Urinary bladder (tissue), 3 donors: ENCODE measurements at regions not wholly inside any gene's neighbourhood (a gene's known extent, or its start where the extent isn't known, plus 50 kb on each side); places are given as distances from the start of the nearest gene placed in this dataset.

ENCODE experiments used
- DNase-seq: peaks from one replicate; pipeline ENCODE4 v3.0.0-alpha.2; 2015; ENCODE audit errors: extremely low spot score
- H3K27ac ChIP-seq: one replicate; pipeline ENCODE4 v1.5.1; 2013; ENCODE audit warnings: low read depth, mild to moderate bottlenecking, moderate library complexity
- H3K36me3 ChIP-seq: one replicate; pipeline ENCODE4 v1.6.1; 2013; ENCODE audit warnings: mild to moderate bottlenecking, moderate library complexity; ENCODE audit not compliant: insufficient read depth
- H3K4me1 ChIP-seq: one replicate; pipeline ENCODE4 v1.6.1; 2013; ENCODE audit warnings: mild to moderate bottlenecking, moderate library complexity; ENCODE audit not compliant: insufficient read depth
- H3K4me3 ChIP-seq: one replicate; pipeline ENCODE4 v1.5.1; 2013; ENCODE audit warnings: low read depth, low read length
- WGBS: extraction: QIAGEN DNeasy Blood & Tissue Kit; methylation state at CpG from one replicate; pipeline ENCODE4 v1.1.7; 2013; 5-methylcytosine and 5-hydroxymethylcytosine counted together
- donor health status: healthy with polysubstance abuse.
- donor health status: healthy.

DNA sequence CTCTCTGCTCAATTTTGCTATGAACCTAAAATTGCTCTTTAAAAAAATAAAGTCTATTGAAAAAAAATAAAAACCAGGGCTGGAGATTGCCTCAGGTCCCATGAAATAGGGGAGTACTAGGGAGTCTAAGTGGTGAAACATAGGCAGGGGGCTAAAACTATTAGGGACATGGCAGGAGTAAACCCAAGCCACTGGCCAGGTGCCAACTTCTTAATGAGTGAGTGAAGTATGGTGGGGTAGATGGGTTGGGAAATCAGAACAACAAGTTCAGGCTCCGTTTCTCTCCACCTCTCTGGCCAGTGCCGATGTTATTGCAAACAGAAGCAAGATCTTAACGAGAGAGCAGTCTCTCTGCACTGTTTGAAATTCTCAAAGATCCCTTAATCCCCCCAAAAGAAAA lies 322.4 kb upstream of the CDH5 start:
- DNase-seq: no peak
- WGBS: 49% methylated on average over 3 of the region's 3 CpGs
- Histone ChIP-seq H3K27ac (no peak overlapping the region), H3K4me1 (no peaks in the 10 kb centered on the region), H3K36me3 (no peaks in the 10 kb centered on the region), H3K4me3 (no peak overlapping the region)

DNA sequence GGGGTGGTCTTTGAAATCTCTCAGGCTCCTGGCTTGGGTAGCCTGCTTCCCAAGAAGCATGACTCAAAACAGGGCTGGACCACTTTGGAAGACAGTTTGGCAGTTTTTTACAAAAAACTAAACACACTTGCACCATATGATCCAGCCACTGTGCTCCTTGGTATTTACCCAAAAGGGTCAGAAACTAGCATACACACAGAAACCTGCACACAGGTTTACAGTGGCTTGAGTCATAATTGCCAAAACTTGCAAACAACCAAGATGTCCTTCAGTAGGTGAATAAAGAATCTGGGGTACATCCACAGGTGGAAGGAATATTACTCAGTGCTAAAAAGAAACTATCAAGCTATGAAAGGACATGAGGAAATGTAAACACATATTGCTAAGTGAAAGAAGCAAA lies 323.2 kb upstream of the CDH5 start:
- Histone ChIP-seq H3K4me1 (no peaks in the 10 kb centered on the region), H3K4me3 (no peak overlapping the region), H3K36me3 (no peaks in the 10 kb centered on the region), H3K27ac (no peak overlapping the region)
- DNase-seq: no peak

DNA sequence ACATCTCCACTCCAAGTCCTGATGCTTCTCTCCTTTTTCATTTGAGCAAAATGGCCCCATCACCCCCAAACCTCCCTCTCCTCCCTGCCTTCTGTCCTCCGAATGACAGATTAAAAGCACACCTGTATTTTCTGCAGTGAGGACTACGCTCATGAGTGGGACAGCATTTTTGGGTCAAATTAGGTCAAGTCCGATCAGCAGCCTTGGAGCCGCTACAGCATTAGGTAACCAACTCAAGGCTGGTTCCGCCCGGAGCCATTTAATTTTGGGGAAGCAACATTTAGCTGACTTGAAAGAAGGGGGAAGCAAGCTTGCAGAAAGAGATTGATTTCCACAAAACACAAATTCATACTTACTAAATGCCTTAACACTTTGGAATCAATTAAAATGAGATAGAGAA lies 324.1 kb upstream of the CDH5 start:
- H3K36me3 ChIP-seq: no peaks in the 10 kb centered on the region

DNA sequence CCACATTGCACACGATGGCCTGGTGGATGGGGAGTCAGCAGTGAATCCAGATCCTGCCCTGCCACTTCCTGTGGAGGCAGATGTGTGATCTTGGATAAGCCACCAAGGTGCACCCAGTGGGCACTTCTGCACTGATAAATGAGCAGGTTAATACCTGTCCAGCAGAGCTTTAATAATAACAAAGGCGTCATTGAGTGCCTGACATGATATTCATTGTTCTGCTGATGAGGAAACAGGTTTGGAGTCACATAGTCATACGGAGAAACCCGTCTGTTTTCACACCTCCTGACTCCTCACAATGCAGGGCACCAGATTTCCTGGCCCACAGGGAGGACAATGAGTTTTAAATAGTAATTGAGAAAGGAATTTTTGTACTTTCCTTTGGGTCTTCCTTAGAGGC lies 324.6 kb upstream of the CDH5 start:
- no peak for DNase-seq
- Histone ChIP-seq H3K27ac (no peak overlapping the region), H3K4me3 (no peak overlapping the region), H3K4me1 (no peaks in the 10 kb centered on the region), H3K36me3 (no peaks in the 10 kb centered on the region)
- 83% methylated on average over 4 of the region's 4 CpGs for WGBS

More for the DNA sequence above, 324.1 kb upstream of the CDH5 start:
- 90% methylated on average over 6 of the region's 6 CpGs for WGBS
- H3K4me1 ChIP-seq: no peaks in the 10 kb centered on the region
- H3K27ac ChIP-seq: no peak overlapping the region
- no peak overlapping the region for H3K4me3 ChIP-seq
- no peak for DNase-seq

DNA sequence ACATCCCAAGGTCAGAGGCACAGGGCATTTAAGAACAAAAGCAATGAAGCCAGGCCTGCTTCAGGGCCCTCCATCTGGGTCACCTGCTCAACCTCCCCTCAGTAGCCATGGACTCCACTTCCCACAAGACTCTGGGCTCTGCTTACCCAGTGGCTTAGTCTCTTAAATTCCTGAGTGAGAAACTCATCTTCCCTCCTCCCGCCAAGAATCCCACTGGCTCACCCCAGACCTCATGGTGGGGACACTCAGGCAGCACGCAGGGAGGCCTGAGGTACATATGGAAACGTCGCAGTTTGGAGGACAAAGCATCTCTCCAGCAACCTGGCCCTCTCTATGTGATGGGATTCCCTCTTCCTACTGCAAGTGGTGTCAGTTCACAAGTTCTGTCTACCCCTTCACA lies 326.7 kb upstream of the CDH5 start:
- no peak overlapping the region for H3K27ac ChIP-seq
- no peak overlapping the region for H3K4me3 ChIP-seq
- DNase-seq: no peak
- 85% methylated on average over 4 of the region's 4 CpGs for WGBS
- no peaks in the 10 kb centered on the region for H3K36me3 ChIP-seq
- no peaks in the 10 kb centered on the region for H3K4me1 ChIP-seq

DNA sequence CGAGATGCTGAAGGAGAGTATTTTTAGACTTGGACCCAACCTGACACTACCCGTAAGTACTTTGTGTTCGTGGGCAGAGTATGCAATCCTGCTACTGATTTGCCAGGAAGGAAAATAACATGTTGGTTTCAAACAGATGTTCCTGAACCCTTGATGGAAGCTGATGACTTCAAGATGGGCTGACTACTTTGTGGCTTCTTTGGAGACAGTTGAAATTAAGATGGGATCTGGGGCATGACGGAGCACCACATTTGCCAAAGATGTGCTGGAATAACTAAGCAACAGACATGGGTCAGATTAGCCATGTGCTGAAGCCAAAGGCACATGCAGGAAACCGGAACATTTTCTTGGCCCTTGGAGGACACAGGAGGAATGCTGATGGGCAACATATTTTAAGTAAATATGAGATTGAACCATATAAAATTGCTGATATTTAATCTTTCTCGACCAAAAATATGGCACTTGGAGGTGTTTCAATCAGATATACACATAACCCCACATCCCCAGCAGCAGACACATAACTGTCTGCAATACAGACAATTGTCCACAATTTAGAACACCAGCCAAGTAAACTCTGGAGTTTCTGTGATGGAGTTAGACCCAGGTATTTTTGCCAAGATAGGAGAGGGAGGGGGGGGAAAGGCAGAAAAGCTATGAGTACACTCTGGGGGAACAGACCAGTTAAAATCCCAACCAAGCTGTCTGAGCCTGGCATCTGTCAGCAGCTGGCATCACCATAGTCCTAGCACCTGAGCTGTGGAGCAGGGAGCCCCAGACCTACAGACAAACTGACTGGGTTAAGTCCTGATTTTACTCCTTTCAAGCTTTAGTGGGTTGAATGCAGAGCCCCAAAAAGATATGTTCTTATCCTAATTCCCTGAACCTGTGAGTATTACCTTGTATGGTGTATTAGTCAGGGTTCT lies 329.4 kb upstream of the CDH5 start:
- no peak overlapping the region for H3K27ac ChIP-seq
- H3K4me3 ChIP-seq: no peak overlapping the region
- 24% methylated on average over 6 of the region's 6 CpGs for WGBS
- H3K36me3 ChIP-seq: no peaks in the 10 kb centered on the region
- no peak for DNase-seq
- no peaks in the 10 kb centered on the region for H3K4me1 ChIP-seq

DNA sequence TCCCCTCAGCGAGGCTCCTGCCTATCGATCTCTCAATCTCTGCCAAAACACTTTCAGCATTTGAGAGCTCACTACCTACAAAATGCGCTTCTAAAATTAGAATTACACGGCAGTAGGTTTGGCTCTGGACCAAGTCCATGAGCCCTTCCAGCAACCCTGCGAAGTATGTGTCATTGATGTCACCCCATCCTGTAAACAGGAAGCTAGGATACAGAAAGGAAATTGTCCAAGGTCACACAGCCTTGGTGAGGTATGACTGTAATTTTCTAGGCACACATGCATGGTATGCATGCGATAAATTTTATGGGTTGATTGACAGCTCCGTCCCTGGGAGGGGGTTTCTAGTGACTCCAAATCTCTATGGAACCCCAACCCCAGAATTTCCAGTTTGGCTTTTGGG lies 330.3 kb upstream of the CDH5 start:
- Histone ChIP-seq H3K36me3 (no peaks in the 10 kb centered on the region), H3K4me1 (no peaks in the 10 kb centered on the region), H3K4me3 (no peak overlapping the region), H3K27ac (no peak overlapping the region)
- no peak for DNase-seq
- 60% methylated on average over 7 of the region's 7 CpGs for WGBS

GRCh38 chr16:66035096-66035495 lies 331.4 kb upstream of the CDH5 start:
- no peaks in the 10 kb centered on the region for H3K4me1 ChIP-seq
- no peak overlapping the region for H3K4me3 ChIP-seq
- no peaks in the 10 kb centered on the region for H3K36me3 ChIP-seq
- DNase-seq: no peak
- WGBS: 95% methylated on average over 3 of the region's 3 CpGs
- H3K27ac ChIP-seq: no peak overlapping the region

DNA sequence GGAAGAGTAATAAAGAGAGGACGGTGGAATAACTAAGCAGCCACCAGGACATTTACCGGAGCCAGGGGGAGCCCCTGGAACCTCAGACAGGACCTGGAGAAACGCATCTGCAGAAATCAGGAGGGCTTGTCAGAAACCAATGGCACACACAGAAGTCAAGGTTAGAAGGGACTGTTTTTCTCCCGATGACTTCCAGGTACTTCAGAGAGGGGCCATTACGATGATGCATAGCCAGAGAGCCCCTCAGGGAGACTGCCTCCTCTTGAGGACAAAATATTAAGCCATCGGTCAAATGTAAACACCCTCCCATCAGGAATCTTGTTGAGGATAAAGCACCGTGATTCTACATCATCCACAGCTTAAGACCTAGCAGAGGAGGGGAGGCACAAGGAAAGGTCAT lies 333.6 kb upstream of the CDH5 start:
- DNase-seq: no peak
- no peak overlapping the region for H3K27ac ChIP-seq
- 96% methylated on average over 7 of the region's 7 CpGs for WGBS
- H3K36me3 ChIP-seq: no peaks in the 10 kb centered on the region
- no peaks in the 10 kb centered on the region for H3K4me1 ChIP-seq
- no peak overlapping the region for H3K4me3 ChIP-seq

- DNase-seq: no peak
- WGBS: 88% methylated on average over 4 of the region's 4 CpGs
- no peaks in the 10 kb centered on the region for H3K4me1 ChIP-seq
- no peak overlapping the region for H3K27ac ChIP-seq
- H3K36me3 ChIP-seq: no peaks in the 10 kb centered on the region
- no peak overlapping the region for H3K4me3 ChIP-seq
These were observed 336.5 kb upstream of the CDH5 start for GRCh38 chr16:66030036-66030435.

- no peak overlapping the region for H3K27ac ChIP-seq
These were observed 337.8 kb upstream of the CDH5 start for GRCh38 chr16:66028510-66029216.

DNA sequence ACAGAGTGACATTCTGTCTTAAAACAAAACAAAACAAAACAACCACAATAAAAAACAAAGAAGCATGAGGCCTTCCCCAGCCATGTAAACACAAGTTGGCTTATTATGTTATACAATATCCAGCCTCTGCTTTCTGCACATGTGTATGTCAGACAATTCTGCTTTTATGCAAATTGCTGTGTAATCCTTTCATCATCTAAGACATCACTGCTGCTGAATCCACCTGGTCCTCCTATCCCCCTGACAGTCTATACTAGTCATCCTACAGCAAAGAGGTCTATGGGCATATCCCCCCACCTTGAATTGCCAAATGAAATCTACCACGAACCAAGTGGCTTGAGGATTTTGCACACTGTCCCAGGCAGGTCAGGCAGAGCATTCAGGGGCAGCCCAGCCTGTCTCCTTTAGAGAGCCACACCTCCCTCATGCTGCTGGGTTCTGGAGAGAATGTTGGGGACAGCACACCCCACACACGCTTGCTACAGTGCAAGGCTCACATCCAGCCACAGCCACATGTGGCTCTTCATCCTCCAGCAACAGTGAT lies 339.6 kb upstream of the CDH5 start:
- Histone ChIP-seq H3K27ac (no peak overlapping the region), H3K36me3 (no peaks in the 10 kb centered on the region), H3K4me1 (no peaks in the 10 kb centered on the region), H3K4me3 (no peak overlapping the region)
- 90% methylated on average over 2 of the region's 2 CpGs for WGBS
- no peak for DNase-seq

More at GRCh38 chr16:66028510-66029216, 337.8 kb upstream of the CDH5 start:
- no peak for DNase-seq
- H3K4me1 ChIP-seq: no peaks in the 10 kb centered on the region
- WGBS: 47% methylated on average over 2 of the region's 2 CpGs
- no peak overlapping the region for H3K4me3 ChIP-seq
- no peaks in the 10 kb centered on the region for H3K36me3 ChIP-seq

GRCh38 chr16:66026211-66026610 lies 340.3 kb upstream of the CDH5 start:
- Histone ChIP-seq H3K4me1 (no peaks in the 10 kb centered on the region), H3K36me3 (no peaks in the 10 kb centered on the region), H3K4me3 (no peak overlapping the region), H3K27ac (no peak overlapping the region)
- DNase-seq: no peak
- WGBS: 81% methylated on average over 5 of the region's 5 CpGs

- no peak overlapping the region for H3K4me3 ChIP-seq
- H3K36me3 ChIP-seq: no peaks in the 10 kb centered on the region
- no peaks in the 10 kb centered on the region for H3K4me1 ChIP-seq
- no peak for DNase-seq
- 0% methylated on average over 1 of the region's 1 CpG for WGBS
- H3K27ac ChIP-seq: no peak overlapping the region
These were observed 340.7 kb upstream of the CDH5 start for GRCh38 chr16:66025751-66026150.
